OCI-LY3 (cell line): ENCODE measurements at regions not wholly inside any gene's neighbourhood (a gene's known extent, or its start where the extent isn't known, plus 50 kb on each side); places are given as distances from the start of the nearest gene placed in this dataset.

ENCODE experiments used
- EZH2phosphoT487 ChIP-seq: fragments of 200-600 bp; shearing (Covaris generic); IDR thresholded peaks from 2 replicates; pipeline ENCODE4 v1.6.1; 2018; ENCODE audit warnings: antibody characterized with exemption, mixed run types, low read depth
- TF ChIP-seq, protein P1 (sequence below): fragments of 200-600, 300-600 bp; sonication (generic); IDR thresholded peaks from 2 replicates; pipeline ENCODE4 v1.5.1; 2014; ENCODE audit warnings: antibody characterized with exemption, low read length, low read depth

- TF ChIP-seq, protein P1, sequence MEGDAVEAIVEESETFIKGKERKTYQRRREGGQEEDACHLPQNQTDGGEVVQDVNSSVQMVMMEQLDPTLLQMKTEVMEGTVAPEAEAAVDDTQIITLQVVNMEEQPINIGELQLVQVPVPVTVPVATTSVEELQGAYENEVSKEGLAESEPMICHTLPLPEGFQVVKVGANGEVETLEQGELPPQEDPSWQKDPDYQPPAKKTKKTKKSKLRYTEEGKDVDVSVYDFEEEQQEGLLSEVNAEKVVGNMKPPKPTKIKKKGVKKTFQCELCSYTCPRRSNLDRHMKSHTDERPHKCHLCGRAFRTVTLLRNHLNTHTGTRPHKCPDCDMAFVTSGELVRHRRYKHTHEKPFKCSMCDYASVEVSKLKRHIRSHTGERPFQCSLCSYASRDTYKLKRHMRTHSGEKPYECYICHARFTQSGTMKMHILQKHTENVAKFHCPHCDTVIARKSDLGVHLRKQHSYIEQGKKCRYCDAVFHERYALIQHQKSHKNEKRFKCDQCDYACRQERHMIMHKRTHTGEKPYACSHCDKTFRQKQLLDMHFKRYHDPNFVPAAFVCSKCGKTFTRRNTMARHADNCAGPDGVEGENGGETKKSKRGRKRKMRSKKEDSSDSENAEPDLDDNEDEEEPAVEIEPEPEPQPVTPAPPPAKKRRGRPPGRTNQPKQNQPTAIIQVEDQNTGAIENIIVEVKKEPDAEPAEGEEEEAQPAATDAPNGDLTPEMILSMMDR, result no peak
- no peak for TF ChIP-seq EZH2phosphoT487
Measured at GRCh38 chr2:18049325-18049724, 170.9 kb downstream of the KCNS3 start.
